ENCODE measurements at regions not wholly inside any gene's neighbourhood (a gene's known extent, or its start where the extent isn't known, plus 50 kb on each side); places are given as distances from the start of the nearest gene placed in this dataset.

DNA sequence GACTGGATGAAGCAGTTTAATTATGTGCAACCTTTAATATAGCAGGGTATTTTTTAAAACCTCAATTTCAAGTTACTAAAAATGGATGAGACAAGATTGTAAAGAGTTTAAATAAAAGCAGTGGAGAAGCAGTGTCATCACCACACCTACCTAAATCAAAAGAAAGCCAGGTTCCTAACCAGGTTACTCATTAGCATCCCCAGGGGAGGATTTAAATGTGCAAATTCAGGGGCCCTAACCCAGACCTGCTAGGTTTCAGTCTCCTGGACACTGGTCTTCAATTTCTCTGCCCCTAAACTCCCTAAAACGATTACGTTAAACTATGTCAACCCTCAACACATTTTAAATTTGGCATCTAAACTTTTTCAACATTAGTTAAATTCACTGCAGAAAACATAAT is 116.9 kb upstream of the KLF3 start:
- no peaks in the 10 kb centered on the region for H3K36me3 Mint-ChIP-seq
- H3K27ac Mint-ChIP-seq, result no peak overlapping the region
- no peak overlapping the region for H3K4me3 Mint-ChIP-seq
- H3K4me1 Mint-ChIP-seq, result no peaks in the 10 kb centered on the region
- peaks cover 87% of the 10 kb centered on the region for H3K27me3 Mint-ChIP-seq (ENCODE audit: low read depth)
- H3K9me3 Mint-ChIP-seq, result peaks cover 6% of the 10 kb centered on the region; the same call in 1 of the 2 replicates
- ATAC-seq (no peak), DNase-seq (ENCODE audit: low spot score) (no peak)
- TF ChIP-seq ESRRA (CRISPR knock-in tag; IDR thresholded peaks at IDR 0.05; ENCODE audit: borderline replicate concordance), result no peak
- no peak for TF ChIP-seq NFE2L1 (CRISPR knock-in tag; IDR thresholded peaks at IDR 0.05)
- no peak for TF ChIP-seq SOX15 (CRISPR knock-in tag; IDR thresholded peaks at IDR 0.05)
- no peak for TF ChIP-seq MYBL2 (CRISPR knock-in tag; IDR thresholded peaks at IDR 0.05)
- no peak for TF ChIP-seq ZNF281 (CRISPR knock-in tag; IDR thresholded peaks at IDR 0.05)
- no peak for TF ChIP-seq JAZF1 (CRISPR knock-in tag; IDR thresholded peaks at IDR 0.05)
- TF ChIP-seq NFATC4 (CRISPR knock-in tag; IDR thresholded peaks at IDR 0.05), result no peak
- no peak for TF ChIP-seq ZBTB21 (CRISPR knock-in tag; IDR thresholded peaks at IDR 0.05; ENCODE audit: borderline replicate concordance)
- no peak for TF ChIP-seq E2F4 (CRISPR knock-in tag; IDR thresholded peaks at IDR 0.05; ENCODE audit: borderline replicate concordance, low read depth)
- ChIA-PET CTCF (no interaction called here), POLR2A (no interaction called here)

DNA sequence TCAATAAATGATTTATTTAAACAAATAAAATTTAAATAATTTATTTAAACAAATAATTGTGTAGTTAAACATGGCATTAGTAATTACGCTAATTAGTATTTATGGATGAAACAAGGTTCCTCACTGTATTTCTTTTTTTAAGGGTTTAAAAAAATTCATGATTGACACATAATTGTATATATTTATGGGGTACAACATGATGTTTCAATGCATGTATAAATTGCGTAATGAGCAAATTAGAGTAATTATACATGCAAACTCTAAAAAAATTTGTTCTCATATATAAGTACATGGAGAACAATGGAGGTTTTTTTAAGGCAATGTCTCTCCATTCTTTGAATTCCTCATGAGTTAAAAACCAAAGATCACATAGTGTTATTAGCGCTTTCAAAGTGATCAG is 115.7 kb upstream of the KLF3 start:
- ATAC-seq, result no peak
- Mint-ChIP-seq H3K4me1 (no peaks in the 10 kb centered on the region), H3K36me3 (no peaks in the 10 kb centered on the region), H3K27me3 (ENCODE audit: low read depth) (peaks cover 80% of the 10 kb centered on the region), H3K27ac (no peak overlapping the region), H3K9me3 (peaks cover 6% of the 10 kb centered on the region; the same call in 1 of the 2 replicates), H3K4me3 (no peak overlapping the region)
- CTCF ChIA-PET, result no interaction called here
- TF ChIP-seq ZNF512 (CRISPR knock-in tag; IDR thresholded peaks at IDR 0.05; ENCODE audit: borderline replicate concordance) (no peak), ATF1 (CRISPR knock-in tag; IDR thresholded peaks at IDR 0.05) (no peak), TEAD1 (CRISPR knock-in tag; IDR thresholded peaks at IDR 0.05) (no peak), ZNF671 (CRISPR knock-in tag; IDR thresholded peaks at IDR 0.05) (no peak), PREB (CRISPR knock-in tag; IDR thresholded peaks at IDR 0.05; ENCODE audit: borderline replicate concordance) (no peak), ZNF423 (CRISPR knock-in tag; IDR thresholded peaks at IDR 0.05) (no peak), NR1H2 (CRISPR knock-in tag; IDR thresholded peaks at IDR 0.05) (no peak), GTF2I (CRISPR knock-in tag; conservative IDR thresholded peaks at IDR 0.05) (no peak), ETV6 (CRISPR knock-in tag; IDR thresholded peaks at IDR 0.05) (no peak), RELA (CRISPR knock-in tag; IDR thresholded peaks at IDR 0.05; ENCODE audit: borderline replicate concordance) (no peak)
- TF ChIP-seq, protein P1, sequence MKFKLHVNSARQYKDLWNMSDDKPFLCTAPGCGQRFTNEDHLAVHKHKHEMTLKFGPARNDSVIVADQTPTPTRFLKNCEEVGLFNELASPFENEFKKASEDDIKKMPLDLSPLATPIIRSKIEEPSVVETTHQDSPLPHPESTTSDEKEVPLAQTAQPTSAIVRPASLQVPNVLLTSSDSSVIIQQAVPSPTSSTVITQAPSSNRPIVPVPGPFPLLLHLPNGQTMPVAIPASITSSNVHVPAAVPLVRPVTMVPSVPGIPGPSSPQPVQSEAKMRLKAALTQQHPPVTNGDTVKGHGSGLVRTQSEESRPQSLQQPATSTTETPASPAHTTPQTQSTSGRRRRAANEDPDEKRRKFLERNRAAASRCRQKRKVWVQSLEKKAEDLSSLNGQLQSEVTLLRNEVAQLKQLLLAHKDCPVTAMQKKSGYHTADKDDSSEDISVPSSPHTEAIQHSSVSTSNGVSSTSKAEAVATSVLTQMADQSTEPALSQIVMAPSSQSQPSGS (CRISPR knock-in tag; IDR thresholded peaks at IDR 0.05; ENCODE audit: borderline replicate concordance, low read depth), result no peak
- POLR2A ChIA-PET, result no interaction called here
- DNase-seq (ENCODE audit: low spot score), result no peak
